ENCODE measurements at regions not wholly inside any gene's neighbourhood (a gene's known extent, or its start where the extent isn't known, plus 50 kb on each side); places are given as distances from the start of the nearest gene placed in this dataset.
"Not testable (repeated sequence)": the region's sequence is repeated elsewhere in the genome, so short reads cannot be mapped to it uniquely, and the experiment has no call there.

DNA sequence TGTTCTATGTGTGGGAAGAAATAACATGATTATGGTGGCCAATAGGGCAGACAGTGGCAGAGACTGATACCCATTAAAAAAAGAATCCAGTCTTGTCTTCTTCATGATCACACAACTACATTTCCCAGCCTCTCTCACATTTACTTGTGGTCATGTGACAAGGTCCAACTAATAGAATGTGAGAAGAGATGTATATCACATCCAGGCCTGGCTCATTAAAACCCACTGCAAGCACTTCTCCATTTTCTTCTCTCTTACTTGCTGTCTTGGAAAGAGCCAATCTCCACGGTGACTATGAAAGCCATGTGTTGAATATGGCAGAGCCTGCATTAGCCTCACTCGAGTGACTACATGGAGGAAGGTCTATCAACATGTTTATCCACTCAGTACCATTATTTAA lies 306.2 kb upstream of the ZEB2 start:
- no peak for DNase-seq (ENCODE audit: low read depth)

DNA sequence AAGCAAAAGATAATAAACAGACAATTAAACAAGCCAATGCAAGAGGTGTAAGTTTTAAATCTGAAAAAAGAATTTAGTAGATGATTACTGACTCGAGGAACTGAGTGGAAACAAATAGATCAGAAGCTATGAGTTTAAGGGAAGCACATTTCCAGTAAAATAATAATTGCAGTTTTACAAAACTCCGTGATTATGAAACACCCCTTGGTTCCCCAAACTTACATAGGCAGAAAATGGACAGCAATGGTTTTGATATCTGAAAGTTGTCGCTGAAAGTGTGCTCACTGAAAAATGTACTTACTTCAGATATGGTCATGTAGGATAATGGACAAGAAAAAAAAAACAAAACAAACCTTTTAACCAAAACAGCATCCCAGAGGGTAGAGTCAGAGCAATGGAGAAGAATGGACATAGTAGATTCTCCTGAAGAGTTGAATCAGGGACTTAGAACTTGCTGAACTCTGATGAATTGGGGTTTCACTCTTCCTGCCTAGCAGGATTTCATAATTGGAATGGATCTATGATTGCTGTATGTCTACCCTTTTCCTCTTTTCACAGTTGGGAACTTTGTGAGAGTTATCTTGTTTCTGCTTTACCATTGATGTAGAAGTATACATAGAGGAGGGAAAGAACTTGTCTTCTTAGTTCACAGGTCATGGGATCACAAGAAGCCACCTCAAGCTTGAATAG lies 305.6 kb upstream of the ZEB2 start:
- no peak for DNase-seq (ENCODE audit: low read depth)

DNA sequence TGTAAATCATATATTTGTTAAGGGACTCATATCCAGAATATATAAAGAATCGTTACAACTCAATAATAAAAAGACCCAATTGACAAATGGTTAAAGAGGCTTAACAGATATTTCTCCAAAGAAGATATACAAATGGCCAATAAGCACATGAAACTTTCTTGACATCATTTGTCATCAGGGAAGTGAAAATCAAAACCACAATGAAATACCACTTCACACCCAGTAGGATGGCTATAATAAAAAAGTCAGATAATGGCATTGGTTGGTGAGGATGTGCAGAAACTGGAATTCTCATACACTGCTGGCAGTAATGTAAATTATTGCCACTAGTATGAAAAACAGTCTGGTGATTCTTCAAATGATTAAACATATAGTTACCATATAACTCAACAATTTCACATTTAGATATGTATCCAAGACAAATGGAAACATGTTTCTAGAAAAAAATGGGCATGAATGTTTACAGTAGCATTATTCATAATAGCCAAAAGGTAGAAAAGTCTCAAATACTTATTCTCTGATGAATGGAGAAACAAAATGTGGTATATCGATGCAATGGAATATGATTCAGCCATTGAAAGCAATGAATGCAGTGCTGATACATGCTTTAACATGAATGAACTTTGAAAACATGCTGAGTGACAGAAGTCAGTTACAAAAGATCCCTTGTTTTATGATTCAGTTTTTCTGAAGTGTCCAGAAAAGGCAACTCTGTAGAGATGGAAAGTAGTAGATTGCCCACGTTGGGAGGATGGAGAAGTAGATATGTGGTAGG lies 304.6 kb upstream of the ZEB2 start:
- no peak for DNase-seq (ENCODE audit: low read depth)

DNA sequence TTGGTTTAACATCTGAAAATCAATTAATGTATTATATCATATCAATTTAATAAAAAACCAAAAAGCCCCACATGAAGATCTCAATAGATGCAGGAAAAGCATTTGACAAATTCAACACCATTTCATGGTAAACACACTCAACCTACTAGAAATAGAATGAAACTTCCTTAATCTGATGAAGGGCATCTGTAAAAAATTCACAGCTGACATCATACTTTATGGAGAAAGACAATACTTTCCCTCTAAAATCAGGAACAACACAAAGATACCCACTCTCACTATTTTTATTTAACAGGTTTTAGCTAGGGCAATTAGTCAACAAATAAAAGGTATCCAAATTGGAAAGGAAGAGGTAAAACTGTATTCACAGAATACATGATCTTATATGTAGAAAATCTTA lies 303.0 kb upstream of the ZEB2 start:
- DNase-seq (ENCODE audit: low read depth) = no peak

DNA sequence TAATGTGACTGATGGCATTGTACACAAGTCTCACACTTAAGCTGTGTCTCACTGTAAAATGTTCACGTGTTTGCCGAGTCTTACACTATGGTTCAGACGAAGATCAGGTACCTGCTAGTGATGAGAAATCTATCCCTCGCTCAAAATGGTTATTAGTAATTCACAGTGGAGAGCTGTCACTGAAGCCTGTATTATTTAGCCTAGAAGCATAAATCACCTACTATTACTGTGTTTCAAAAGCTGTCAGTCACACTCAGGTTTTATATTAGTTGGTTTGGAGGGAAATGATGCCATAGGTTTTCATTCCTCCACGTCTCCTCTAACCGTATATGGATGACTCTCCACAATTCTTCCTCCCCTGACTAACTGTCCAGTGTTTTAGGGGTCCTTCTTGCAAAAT lies 292.4 kb upstream of the ZEB2 start:
- DNase-seq (ENCODE audit: low read depth) = no peak

DNA sequence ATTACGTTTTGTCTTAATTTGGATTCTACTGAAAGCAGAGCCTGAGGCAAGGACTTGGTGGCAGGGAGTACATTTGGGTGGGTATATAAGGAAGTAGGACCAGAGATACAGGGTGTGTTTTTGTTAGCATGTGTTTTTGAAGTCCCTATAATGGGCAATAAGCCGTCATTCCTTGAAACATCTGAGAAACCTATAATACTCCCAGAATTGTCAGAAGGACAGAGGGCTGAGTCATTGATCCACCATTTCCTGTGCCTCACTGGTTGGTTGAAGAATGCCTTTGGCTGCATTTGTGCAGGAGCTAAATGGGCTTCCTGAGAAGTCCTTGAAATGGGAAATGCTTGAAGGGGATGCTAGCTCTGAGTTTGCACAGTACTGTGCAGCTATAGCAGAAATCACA lies 281.8 kb upstream of the ZEB2 start:
- peak; percentile 68 for DNase-seq (ENCODE audit: low read depth)

DNA sequence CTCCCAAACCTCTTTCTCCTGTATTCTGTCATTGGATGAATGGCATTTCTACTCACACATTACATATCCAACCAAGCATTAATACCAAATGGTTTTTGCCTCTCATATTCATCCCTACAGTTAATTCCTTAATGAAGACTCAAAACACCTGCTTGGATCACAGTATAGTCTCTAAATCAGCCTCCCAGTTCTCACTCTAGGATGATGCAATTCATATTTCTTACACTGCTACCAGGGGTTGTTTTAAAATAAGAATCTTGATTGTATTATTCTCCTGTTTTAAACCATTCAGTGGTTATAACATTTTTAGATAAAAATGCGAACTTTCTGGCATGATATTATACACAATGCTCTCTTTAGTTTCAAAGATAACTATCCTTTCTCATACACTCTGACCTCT lies 281.4 kb upstream of the ZEB2 start:
- DNase-seq (ENCODE audit: low read depth) = no peak

DNA sequence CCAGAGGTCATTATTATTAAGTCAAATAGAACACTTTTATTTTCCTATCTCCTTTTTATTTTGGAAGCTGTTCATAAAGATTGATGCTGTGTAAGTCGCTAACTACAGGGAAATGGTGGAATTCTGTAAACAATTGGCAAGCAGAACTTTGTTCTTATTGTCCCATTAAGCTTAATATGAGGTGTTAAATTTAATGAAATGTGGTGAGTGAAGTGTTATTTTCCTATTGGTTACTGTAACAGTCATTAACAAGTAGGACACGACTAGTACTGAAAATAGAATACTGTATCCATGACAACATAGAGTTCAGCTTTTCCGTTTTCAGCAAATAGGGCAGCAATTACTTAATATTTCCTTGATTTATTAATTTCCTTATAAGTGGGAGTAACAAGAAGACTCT lies 279.1 kb upstream of the ZEB2 start:
- DNase-seq (ENCODE audit: low read depth) = no peak

DNA sequence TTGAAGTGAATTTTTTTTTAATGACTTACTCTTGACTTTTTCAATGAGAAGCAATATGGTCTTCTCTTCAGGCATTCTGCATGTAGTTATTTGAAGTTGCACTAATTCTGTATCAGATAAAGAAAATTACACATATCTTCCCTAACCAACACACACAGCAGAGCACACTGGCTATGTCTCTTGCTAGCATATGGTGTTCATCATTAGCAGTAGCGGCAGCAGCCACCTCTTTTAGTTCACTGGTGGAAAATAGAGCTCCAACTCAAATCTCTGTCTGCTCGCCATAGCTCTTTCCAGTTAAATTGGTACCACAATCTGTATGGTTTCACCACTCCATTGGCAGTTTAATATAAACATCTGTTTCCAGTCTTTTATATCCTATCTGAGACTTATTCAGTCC lies 278.1 kb upstream of the ZEB2 start:
- no peak for DNase-seq (ENCODE audit: low read depth)

DNA sequence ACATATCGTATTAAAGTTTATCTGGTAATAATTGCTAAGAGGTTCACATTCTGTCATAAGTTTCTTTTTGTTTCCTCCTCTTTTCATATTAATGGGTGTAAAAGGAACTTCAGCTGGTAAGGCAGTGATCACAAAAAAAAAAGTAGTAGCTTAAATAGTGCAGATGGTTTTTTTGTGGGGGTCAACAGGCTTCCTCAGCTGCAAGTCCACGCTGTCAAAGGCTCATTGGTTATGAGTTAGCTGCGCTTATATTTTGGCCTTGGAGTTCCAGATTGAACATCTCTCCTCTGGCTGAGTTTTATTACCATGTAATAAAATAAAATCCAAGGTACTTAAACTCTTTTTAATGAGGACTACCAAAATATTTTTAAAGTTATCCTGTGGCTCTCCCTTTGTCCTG lies 277.0 kb upstream of the ZEB2 start:
- no peak for DNase-seq (ENCODE audit: low read depth)

DNA sequence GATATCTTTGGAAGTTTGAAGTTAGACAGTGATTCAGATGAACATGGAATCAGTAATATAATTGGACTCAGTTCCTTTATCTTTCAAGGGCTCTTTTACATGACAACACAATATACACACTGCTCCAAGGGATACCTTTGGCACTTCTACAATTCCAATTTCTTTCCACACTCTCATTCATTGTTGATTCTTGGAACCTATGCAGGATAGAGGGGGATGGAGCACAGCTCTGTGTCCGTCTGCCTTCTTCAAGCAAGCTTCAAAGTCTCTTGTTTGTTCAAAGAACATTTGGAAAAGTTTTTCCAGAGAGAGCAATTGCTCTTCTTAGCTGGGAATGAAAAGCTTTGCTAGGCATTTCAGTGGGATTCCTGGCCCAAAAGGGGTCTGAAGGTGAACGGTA lies 276.2 kb upstream of the ZEB2 start:
- DNase-seq (ENCODE audit: low read depth) = no peak

DNA sequence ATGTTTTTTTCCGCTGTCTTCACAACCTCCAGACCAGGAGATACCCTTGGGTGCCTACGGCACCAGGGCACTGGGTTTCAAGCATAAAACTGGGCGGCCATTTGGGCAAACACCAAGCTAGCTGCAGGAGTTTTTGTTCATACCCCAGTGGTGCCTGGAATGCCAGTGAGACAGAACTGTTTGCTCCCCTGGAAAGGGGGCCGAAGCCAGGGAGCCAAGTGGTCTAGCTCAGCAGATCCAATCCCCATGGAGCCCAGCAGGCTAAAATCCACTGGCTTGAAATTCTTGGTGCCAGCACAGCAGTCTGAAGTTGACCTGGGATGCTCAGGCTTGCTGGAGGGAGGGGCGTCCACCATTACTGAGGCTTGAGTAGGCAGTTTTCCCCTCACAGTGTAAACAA lies 265.3 kb upstream of the ZEB2 start:
- no peak for DNase-seq (ENCODE audit: low read depth)

DNA sequence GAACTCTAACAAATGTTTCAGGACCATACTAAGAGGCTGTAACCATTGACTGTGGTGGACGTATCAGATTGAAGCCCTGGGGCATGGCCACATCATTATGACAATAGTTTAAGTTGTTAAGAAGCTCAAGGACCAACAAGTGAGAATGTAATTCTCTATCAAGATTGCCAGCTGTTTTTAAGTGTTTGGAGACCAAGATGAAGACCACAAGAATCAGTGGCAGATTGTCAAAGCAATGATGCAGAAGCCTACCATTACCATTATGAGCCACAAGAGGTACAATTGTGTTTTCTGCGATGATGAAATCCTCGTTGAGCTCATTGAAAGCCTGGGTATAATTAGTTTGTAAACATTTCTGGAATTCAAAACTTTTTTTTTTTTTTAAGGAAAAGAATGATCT lies 261.1 kb upstream of the ZEB2 start:
- peak; percentile 17 for DNase-seq (ENCODE audit: low read depth)

DNA sequence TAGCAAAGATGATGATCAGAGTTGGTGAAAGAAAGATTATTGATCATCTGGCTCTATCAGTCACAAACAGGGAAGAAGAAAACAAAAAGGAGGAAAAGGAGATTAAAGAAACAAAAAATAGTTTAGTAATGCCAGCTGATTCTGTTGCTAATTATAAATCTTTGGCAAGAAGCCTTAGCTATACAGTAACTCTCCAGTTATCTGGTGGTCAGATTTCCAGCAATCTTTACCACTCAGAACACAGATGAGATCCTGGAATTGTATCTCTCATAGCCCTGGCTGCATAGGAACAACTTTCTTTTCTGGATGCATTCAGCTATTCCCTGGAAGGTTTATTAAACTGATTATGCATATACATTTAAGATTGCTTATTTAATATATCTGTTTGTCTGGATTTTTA lies 256.8 kb upstream of the ZEB2 start:
- no peak for DNase-seq (ENCODE audit: low read depth)

DNA sequence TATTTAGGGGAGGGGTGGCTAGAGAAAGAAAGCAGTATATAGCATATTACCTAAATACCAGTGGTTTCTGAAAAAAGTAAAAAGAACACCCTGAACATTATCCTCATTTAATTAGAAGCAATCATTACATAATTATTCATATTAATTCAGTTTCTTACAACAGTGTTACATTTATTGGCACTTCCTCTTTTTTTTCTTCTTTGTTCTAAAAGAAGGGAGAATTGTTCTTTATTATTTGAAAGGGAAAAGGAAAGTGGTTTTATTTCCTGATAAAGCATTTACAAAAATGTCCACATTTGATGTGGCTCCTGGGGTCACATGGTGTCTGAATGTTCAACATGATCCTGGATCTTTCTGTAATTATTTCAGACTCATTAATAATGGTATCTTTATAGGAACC lies 254.9 kb upstream of the ZEB2 start:
- no peak for DNase-seq (ENCODE audit: low read depth)

DNA sequence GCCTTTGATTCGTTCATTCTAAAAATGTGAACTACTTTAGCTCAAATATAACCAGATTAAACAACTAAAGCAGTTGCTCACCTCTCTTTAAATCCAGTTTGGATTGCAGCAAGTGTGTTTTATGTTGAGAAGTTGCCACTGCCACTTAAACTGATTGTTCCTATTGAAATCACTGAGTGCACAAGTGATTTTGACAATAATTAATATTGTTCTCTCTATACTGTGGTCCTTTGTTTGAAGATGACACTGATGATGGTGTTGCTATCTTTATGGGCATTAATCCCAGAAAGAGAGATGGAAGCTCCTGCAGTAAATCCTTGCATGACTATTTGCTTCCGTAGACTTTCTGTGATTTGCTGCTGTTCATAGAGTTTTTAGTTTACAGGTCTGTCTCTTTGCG lies 251.4 kb upstream of the ZEB2 start:
- DNase-seq (ENCODE audit: low read depth) = no peak

DNA sequence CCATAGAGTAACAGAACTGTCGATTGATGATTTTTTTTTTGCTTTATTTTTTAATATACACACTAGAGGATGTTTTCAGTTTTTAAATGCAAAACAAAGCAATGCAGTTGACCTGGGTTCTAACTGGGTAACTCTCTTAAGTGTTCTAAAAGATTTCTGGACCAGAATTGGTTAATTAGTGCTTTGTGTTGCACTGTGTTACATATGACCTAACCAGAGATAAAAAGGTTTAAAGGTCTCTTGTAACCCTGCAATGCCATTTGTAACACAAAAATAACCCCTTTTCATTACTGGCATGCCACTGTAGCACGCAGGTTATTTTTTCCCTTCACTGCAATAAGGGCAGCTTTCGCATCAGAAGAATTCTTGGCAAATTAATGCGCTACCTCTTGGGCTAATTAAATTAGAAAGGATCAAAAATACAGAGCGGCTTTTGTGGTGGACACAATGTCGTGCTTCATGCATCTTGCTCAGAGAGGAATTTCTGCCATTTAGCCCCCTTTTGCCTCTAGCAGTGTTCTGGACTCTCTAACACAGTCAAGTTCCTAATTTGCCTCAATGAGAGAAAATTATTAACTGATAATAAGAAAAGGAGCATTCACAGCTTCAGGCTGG lies 250.8 kb upstream of the ZEB2 start:
- DNase-seq (ENCODE audit: low read depth) = no peak

DNA sequence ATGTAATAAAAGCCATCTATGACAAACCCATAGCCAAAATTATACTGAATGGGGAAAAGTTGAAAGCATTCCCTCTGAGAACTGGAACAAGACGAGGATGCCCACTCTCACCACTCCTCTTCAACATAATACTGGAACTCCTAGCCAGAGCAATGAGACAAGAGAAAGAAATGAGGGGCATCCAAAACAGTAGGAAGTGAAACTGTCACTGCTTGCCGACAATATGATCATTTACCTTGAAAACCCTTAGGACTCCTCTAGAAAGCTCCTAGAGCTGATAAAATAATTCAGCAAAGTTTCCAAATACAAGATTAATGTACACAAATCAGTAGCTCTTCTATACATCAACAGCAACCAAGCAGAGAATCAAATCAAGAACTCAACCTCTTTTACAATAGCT lies 241.0 kb upstream of the ZEB2 start:
- not testable (repeated sequence) for DNase-seq (ENCODE audit: low read depth)

DNA sequence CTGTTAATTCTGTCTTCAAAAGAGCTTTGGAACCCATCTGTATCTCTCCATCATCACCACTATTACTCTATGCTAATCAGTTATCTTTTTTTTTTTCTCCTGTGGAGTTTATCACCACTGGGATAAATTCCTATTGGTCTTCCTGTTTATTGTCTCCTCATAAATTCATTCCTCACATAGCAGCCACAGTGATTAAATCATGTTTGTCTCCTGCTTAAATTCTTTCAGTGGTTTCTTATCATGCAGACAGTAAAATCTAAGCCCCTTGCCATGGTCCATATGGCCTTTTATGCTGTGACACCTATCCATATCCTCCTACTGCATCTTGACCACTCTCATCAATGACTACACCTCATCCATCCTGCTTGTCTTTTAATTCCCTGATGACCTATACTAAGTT lies 239.8 kb upstream of the ZEB2 start:
- no peak for DNase-seq (ENCODE audit: low read depth)

DNA sequence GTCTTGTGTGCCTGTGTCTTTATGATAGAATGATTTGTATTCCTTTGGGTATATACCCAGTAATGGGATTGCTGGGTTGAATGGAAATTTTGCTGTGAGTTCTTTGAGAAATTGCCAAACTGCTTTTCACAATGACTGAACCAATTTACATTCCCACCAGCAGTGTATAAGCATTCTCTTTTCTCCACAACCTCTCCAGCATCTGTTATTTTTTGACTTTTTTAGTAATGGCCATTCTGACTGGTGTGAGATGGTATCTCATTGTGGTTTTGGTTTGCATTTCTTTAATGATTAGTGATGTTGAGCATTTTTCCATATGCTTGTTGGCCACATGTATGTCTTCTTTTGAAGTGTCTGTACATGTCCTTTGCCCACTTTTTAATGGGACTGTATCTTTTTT lies 238.3 kb upstream of the ZEB2 start:
- DNase-seq (ENCODE audit: low read depth) = not testable (repeated sequence)

DNA sequence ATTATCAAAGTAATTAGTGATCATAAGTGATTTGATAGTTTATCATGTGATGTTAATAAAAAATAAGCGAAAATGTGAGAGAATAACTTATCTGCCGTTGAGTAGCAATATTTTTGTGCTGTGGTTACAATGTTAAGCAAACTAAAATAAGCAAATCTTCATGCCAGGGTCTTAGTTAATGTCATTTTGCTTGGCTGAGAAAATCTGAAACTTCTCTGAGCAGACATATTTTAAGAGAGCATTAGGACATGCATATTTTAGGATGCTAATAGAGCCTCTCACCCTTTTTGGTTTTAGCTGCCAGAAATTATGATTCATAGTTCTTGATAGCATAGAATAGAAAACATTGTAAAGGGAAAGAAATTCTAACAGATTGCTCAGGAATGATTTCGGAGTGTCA lies 233.5 kb upstream of the ZEB2 start:
- DNase-seq (ENCODE audit: low read depth) = peak; percentile 5

DNA sequence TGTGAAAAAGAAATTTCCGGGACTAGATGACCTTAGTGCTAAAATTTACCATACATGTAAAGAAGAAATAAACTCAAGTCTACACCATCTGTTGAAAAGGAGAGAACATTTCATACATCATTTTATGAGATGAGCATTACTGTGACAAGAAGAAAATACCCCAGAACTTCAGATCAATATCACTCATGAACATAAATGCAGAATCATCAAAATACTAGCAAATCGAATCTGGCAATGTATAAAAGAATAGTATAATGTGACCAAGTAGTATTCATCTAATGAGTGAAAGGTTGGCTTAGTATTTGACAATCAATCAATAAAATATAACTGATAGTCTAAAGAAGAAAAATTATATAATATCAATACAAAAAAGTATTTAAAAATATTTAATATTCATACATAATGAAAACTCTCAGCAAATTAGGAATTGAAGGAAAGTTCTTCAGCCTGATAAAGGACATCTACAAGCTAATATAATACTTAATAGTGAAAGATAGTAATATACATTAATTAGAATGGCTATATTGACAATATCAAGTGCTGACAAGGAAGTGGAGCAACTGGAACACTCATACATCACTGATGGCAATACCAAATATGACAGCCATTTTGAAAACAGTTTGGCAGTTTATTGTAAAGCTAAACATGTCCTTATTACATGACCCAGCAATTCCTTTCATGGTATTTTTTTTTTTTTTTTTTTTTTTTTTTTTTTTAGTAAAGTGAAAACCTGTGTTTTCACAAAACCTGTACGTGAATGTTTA lies 231.4 kb upstream of the ZEB2 start:
- DNase-seq (ENCODE audit: low read depth) = no peak

Data from LHCN-M2 (cell line).